ENCODE measurements at regions not wholly inside any gene's neighbourhood (a gene's known extent, or its start where the extent isn't known, plus 50 kb on each side); places are given as distances from the start of the nearest gene placed in this dataset.
A peak's percentile ranks its signal among the peaks of the same experiment; 100 is the strongest.

DNA sequence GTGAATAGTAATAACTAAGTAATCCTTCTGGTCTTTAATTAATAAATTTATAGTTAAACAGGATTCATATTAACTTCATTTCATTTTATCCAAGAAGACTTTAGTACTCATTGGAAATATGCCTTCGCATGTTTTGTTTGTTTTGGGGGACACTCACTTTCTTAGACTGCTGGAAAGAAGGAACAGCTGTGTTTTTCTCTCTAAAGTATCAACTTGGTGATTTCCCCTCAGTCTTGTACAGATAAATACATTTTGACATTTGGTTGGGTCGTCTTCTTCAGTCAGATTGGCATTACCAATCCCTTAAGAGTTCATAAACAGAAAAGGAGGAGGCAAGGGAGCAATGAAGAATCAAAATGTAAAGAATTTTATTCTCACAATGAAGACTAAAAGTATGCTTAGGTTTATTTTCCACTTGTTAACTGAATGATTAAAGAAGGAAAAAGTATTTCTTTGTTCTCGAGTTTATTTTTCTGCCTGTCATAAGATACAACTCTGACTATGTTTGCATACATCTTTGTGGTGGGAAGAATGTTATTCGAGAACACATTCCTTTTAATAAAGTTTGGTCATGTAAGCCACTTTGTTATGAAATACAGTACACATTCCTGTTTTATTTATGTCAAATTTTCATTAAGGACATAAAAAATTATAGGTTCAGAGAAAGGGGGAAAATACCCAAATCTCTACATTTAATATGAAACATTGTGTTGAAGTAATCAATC is 140.2 kb downstream of the GMNC start:
- no peak for DNase-seq (ENCODE audit: low read depth)

DNA sequence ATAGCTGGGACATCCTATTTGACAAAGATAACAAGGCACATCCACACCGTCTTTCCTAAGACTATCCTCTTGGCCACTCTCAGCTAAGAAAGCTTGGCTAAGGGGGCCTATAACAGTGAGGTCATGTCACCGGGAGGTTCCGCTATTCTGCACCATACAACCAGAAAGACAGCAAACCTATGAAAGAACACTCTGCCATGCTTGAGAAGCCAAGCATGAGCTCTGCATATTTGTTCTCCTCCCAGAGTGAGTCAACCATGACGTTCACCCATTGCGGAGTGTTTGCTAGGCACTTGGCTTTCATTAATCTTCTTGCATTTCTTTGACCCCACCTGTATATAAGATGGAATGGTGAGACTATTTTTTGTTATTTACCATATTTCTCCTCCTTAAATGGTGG is 141.2 kb downstream of the GMNC start:
- DNase-seq (ENCODE audit: low read depth) = no peak

DNA sequence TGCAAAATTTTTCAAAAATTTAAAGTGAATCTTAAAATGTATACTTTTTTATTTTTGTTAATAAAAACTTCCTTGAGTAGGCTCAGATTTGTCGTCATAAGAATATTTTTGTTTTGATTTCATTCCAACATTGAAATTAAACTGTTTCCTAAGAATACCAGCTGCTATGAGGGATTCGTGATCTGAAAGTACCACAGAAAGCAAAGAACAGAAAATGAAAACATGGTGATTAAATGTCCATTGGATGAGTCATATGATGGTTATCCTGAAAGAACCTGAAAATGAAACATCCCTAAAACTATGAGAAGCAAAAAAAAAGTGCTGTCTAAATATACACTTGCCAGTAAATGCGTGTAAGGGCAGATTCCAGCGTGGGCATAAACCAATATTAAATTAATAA is 143.8 kb downstream of the GMNC start:
- DNase-seq (ENCODE audit: low read depth) = peak; percentile 72

DNA sequence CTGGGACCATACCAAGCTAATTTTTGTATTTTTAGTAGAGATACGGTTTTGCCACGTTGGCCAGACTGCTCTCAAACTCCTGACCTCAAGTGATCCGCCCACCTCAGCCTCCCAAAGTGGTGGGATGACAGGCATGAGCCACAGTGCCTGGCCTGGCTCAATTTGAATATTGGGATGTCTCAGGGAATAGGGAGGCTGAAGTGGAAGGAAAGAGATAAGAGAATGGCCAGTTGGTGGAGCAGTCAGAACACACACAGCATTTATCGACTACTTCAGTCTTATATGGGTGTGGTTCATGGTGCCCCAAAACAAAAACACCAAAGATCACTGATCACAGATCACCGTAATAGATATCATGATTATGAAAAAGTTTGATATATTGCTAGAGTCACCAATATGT is 144.4 kb downstream of the GMNC start:
- DNase-seq (ENCODE audit: low read depth) = peak; percentile 56

DNA sequence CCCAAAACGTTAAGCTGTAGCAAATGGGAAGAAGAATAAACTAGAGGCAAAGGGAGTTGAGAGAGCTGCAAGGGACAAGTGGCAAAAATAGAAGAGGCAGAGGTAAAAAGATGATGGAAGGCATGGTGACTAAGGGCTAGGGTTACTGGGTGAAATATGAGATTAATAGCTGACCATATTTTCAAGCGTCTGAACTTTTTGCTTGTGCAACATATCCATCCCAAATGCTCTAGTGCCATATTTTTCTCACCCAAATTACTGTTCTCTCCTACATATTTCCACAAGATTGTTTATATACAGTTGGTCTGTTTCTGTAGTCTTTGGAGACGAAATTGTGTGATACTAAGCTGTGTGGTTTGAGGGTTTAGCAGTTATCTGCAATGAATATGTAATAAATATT is 145.5 kb downstream of the GMNC start:
- DNase-seq (ENCODE audit: low read depth) = peak; percentile 46

DNA sequence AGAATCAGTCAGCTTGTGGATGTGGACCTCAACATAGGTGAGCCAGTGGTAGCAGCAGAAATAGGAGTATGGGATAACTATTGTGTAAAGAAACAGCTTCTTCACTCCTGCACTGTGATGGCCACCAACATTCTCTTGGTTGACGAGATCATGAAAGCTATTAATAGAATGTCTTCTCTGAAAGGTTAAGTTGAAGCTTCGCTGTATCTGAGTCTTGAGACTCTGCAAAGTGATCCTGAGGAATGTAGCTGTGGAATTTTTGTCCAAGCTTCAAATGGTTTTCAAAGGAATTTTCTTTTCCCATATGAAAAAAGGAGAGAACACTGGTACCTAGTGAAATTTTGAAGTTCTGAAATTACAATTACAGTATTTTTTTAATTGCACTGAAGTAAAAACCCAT is 146.3 kb downstream of the GMNC start:
- DNase-seq (ENCODE audit: low read depth) = no peak

DNA sequence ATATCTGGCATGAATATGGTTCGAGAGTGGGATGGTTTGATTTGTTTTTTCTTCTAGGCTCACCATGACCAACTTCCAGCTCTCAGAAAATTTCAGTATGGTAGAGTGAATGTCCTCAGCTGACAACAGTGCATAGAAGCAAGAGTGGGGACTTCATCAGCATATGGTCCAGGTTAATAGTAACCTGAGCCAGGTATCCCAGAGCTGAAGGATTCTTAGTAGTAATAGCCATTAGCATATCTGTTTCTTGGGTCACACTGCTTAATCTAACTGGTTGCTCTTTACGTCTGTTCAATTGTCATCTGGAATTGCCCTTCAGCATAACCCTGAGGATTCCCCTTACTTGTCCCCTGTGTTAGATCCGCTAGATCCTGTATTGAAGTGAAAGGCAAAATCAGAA is 151.8 kb downstream of the GMNC start:
- DNase-seq (ENCODE audit: low read depth) = no peak

DNA sequence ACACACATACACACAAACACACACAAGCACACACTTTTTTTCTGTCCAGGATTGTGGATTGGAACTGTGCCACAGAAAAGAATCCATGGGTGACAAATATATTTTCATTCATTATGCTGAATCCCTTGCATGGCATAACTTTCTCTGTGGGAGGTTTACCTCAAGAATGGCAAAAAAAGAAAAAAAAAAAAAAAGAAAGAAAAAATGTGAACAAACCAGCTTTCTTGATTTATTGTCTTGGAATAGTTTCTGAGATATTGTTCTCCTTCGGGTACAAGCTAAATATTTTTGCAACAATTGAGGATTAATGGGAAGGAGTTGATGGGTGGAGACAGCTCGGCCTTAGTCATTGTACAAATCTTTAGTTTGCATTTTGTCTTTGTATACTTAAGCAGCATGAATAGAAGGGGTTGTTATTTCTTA is 153.1 kb downstream of the GMNC start:
- DNase-seq (ENCODE audit: low read depth) = peak; percentile 86

Data from myocyte (in vitro differentiated cells).